A673 (cell line): ENCODE measurements at regions not wholly inside any gene's neighbourhood (a gene's known extent, or its start where the extent isn't known, plus 50 kb on each side); places are given as distances from the start of the nearest gene placed in this dataset.
"Not testable (repeated sequence)": the region's sequence is repeated elsewhere in the genome, so short reads cannot be mapped to it uniquely, and the experiment has no call there.

Experiments
- BruUV-seq: library from RNA; stranded (reverse); fragments of 400-500 nt; replicated peaks from 2 replicates; lab custom pipeline; 2021; lab: Mats Ljungman, UMichigan
- CTCF ChIA-PET: fragments of 300-600 bp; sonication (Branson Sonifier 250); formaldehyde crosslinking; loops from one replicate; lab custom pipeline; 2022; ENCODE audit warnings: antibody characterized with exemption; lab: Charles Lee
- POLR2A ChIA-PET: fragments of 300-600 bp; sonication (Branson Sonifier 250); formaldehyde crosslinking; loops from one replicate; lab custom pipeline; 2022; ENCODE audit warnings: antibody characterized with exemption; ENCODE audit not compliant: low non-redundant PET; lab: Charles Lee
- DNase-seq: peaks from one replicate; pipeline ENCODE4 v3.0.0-alpha.2; 2015; ENCODE audit warnings: low spot score
- H3K27ac ChIP-seq: fragments of 200-600 bp; sonication (generic); 2 replicates; pipeline ENCODE4 v1.5.1; 2016; ENCODE audit warnings: mixed run types, low read depth, mild to moderate bottlenecking, mixed read lengths, antibody characterized with exemption, low read length; ENCODE audit not compliant: poor library complexity, severe bottlenecking
- H3K27me3 ChIP-seq: fragments of 200-600 bp; sonication (generic); replicated peaks from 2 replicates; pipeline ENCODE4 v1.6.1; 2017; ENCODE audit warnings: mixed run types, low read depth, mild to moderate bottlenecking, mixed read lengths, antibody characterized with exemption, low read length; ENCODE audit not compliant: insufficient read depth, poor library complexity
- H3K36me3 ChIP-seq: fragments of 200-600 bp; sonication (generic); 2 replicates; pipeline ENCODE4 v1.6.1; 2016; ENCODE audit warnings: mixed run types, mild to moderate bottlenecking, mixed read lengths, antibody characterized with exemption, low read length; ENCODE audit not compliant: insufficient read depth, poor library complexity, severe bottlenecking
- H3K4me1 ChIP-seq: fragments of 200-600 bp; sonication (generic); 2 replicates; pipeline ENCODE4 v1.6.1; 2017; ENCODE audit warnings: mixed run types, mild to moderate bottlenecking, mixed read lengths, antibody characterized with exemption, low read length; ENCODE audit not compliant: insufficient read depth, poor library complexity, severe bottlenecking
- H3K4me3 ChIP-seq: fragments of 200-600 bp; sonication (generic); 2 replicates; pipeline ENCODE4 v1.5.1; 2016; ENCODE audit warnings: low read depth, mixed run types, mild to moderate bottlenecking, mixed read lengths, low read length; ENCODE audit not compliant: poor library complexity, severe bottlenecking
- H3K9me3 ChIP-seq: fragments of 200-600 bp; sonication (generic); 2 replicates; pipeline ENCODE4 v1.6.1; 2016; ENCODE audit warnings: mixed run types, low read depth, mild to moderate bottlenecking, mixed read lengths, antibody characterized with exemption, low read length; ENCODE audit not compliant: poor library complexity, severe bottlenecking
- EZH2 ChIP-seq: fragments of 200-600 bp; sonication (generic); IDR thresholded peaks from 2 replicates; pipeline ENCODE4 v1.6.1; 2017; ENCODE audit warnings: borderline replicate concordance, low read depth, mild to moderate bottlenecking, mixed read lengths, antibody characterized with exemption, low read length; ENCODE audit not compliant: poor library complexity, severe bottlenecking
- intact Hi-C: fragments of 100-400 bp; cut with micrococcal nuclease; formaldehyde crosslinking; loops from one replicate; pipeline ENCODE4 v1.10.0; 2022; ENCODE audit not compliant: unreplicated experiment
- TF ChIP-seq, protein P1 (sequence below): fragments of 300-800, 200-600 bp; sonication (generic); conservative IDR thresholded peaks from 2 replicates; pipeline ENCODE4 v1.5.1; 2017; ENCODE audit warnings: low read depth, mild to moderate bottlenecking, antibody characterized with exemption, low read length, moderate library complexity, mixed read lengths

- DNase-seq = peak; percentile 76
- POLR2A ChIA-PET = no interaction called here
- Histone ChIP-seq H3K4me1 (no peaks in the 10 kb centered on the region), H3K4me3 (no peak overlapping the region), H3K9me3 (no peaks in the 10 kb centered on the region), H3K27me3 (peaks cover 14% of the 10 kb centered on the region), H3K27ac (no peak overlapping the region), H3K36me3 (no peaks in the 10 kb centered on the region)
- CTCF ChIA-PET = interaction anchor here (0.6 to 1.8 kb wide), 3 partner anchors 13 to 871 kb away, joined by 3 to 6 read pairs (median 3); no protein-coding TSS in a partner anchor
- no peak for TF ChIP-seq EZH2
- TF ChIP-seq, protein P1, sequence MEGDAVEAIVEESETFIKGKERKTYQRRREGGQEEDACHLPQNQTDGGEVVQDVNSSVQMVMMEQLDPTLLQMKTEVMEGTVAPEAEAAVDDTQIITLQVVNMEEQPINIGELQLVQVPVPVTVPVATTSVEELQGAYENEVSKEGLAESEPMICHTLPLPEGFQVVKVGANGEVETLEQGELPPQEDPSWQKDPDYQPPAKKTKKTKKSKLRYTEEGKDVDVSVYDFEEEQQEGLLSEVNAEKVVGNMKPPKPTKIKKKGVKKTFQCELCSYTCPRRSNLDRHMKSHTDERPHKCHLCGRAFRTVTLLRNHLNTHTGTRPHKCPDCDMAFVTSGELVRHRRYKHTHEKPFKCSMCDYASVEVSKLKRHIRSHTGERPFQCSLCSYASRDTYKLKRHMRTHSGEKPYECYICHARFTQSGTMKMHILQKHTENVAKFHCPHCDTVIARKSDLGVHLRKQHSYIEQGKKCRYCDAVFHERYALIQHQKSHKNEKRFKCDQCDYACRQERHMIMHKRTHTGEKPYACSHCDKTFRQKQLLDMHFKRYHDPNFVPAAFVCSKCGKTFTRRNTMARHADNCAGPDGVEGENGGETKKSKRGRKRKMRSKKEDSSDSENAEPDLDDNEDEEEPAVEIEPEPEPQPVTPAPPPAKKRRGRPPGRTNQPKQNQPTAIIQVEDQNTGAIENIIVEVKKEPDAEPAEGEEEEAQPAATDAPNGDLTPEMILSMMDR = peak; percentile 94
- BruUV-seq = no TSS peak
- intact Hi-C loops = loop anchor here (1.0 to 5.0 kb wide), 4 partner anchors 319 to 1147 kb away; no protein-coding TSS in a partner anchor
Measured at GRCh38 chr7:112550468-112551060, 69.8 kb downstream of the LSMEM1 start.

DNA sequence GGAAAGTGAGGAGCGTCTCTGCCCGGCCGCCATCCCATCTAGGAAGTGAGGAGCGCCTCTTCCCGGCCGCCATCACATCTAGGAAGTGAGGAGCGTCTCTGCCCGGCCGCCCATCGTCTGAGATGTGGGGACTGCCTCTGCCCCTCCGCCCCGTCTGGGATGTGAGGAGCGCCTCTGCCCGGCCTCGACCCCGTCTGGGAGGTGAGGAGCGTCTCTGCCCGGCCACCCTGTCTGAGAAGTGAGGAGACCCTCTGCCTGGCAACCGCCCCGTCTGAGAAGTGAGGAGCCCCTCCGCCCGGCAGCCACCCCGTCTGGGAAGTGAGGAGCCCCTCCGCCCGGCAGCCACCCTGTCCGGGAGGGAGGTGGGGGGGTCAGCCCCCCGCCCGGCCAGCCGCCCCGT is 70.7 kb downstream of the LSMEM1 start:
- intact Hi-C loops = loop anchor here (2.0 to 5.0 kb wide), 2 partner anchors 869 to 1146 kb away; no protein-coding TSS in a partner anchor
- H3K27me3 ChIP-seq, H3K36me3 ChIP-seq, H3K27ac ChIP-seq, H3K4me3 ChIP-seq, POLR2A ChIA-PET, CTCF ChIA-PET, DNase-seq, BruUV-seq, H3K4me1 ChIP-seq, H3K9me3 ChIP-seq: not testable (repeated sequence)

DNA sequence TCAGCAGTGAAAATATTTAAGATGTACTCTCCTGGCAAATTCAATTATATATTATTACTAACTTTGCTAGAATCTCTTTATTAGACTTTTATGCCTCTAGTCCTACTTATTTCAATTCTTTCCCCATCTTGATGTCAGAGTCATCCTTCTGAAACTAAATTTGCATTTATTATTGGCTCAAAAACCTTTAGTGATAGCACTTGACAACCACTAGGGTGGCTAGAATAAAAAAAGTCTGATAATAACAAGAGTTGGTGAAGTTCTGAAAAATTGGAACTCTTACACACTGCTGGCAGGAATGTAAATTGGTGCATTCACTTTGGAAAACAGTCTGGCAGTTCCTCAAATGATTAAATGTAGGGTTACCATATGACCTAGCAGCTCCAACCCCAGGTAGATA is 73.8 kb downstream of the LSMEM1 start:
- no peaks in the 10 kb centered on the region for H3K27me3 ChIP-seq
- no peaks in the 10 kb centered on the region for H3K36me3 ChIP-seq
- H3K4me1 ChIP-seq = no peaks in the 10 kb centered on the region
- no peak for DNase-seq
- H3K4me3 ChIP-seq = no peak overlapping the region
- TF ChIP-seq, protein P1 = no peak; the same call in 1 of the 2 replicates
- TF ChIP-seq EZH2 = no peak
- no peaks in the 10 kb centered on the region for H3K9me3 ChIP-seq
- intact Hi-C loops = loop anchor here (5.0 kb wide), 1 partner anchor 1143 kb away; no protein-coding TSS in a partner anchor
- POLR2A ChIA-PET = no interaction called here
- CTCF ChIA-PET = no interaction called here
- H3K27ac ChIP-seq = no peak overlapping the region
- no TSS peak for BruUV-seq

- no peak overlapping the region for H3K27ac ChIP-seq
- no peak for DNase-seq
- no peaks in the 10 kb centered on the region for H3K4me1 ChIP-seq
- H3K9me3 ChIP-seq = no peaks in the 10 kb centered on the region
- no peaks in the 10 kb centered on the region for H3K27me3 ChIP-seq
- H3K4me3 ChIP-seq = no peak overlapping the region
- ChIA-PET CTCF (no interaction called here), POLR2A (interaction anchor here (0.6 kb wide), 1 partner anchor 333 kb away, joined by 3 read pairs; no protein-coding TSS in a partner anchor)
- intact Hi-C loops = no loop called here
- TF ChIP-seq, protein P1 = no peak
- H3K36me3 ChIP-seq = no peaks in the 10 kb centered on the region
- no TSS peak for BruUV-seq
Measured at GRCh38 chr7:112556633-112557032, 75.8 kb downstream of the LSMEM1 start.
